GM18951 (cell line): ENCODE measurements at regions not wholly inside any gene's neighbourhood (a gene's known extent, or its start where the extent isn't known, plus 50 kb on each side); places are given as distances from the start of the nearest gene placed in this dataset.
"Not testable (repeated sequence)": the region's sequence is repeated elsewhere in the genome, so short reads cannot be mapped to it uniquely, and the experiment has no call there.

Experiments used
- POLR2A ChIP-seq: IDR thresholded peaks from 4 replicates; pipeline ENCODE4 v1.6.1; 2011; ENCODE audit warnings: mild to moderate bottlenecking; ENCODE audit not compliant: insufficient read length, insufficient read depth; ENCODE audit errors: extremely low read depth
- in situ Hi-C: fragments of 300-500 bp; cut with MboI; formaldehyde crosslinking; loops from one replicate; pipeline ENCODE4 v1.12.0; 2022; ENCODE audit warnings: low sequenced_read_pairs, mixed read lengths, inconsistent platforms; ENCODE audit not compliant: unreplicated experiment

DNA sequence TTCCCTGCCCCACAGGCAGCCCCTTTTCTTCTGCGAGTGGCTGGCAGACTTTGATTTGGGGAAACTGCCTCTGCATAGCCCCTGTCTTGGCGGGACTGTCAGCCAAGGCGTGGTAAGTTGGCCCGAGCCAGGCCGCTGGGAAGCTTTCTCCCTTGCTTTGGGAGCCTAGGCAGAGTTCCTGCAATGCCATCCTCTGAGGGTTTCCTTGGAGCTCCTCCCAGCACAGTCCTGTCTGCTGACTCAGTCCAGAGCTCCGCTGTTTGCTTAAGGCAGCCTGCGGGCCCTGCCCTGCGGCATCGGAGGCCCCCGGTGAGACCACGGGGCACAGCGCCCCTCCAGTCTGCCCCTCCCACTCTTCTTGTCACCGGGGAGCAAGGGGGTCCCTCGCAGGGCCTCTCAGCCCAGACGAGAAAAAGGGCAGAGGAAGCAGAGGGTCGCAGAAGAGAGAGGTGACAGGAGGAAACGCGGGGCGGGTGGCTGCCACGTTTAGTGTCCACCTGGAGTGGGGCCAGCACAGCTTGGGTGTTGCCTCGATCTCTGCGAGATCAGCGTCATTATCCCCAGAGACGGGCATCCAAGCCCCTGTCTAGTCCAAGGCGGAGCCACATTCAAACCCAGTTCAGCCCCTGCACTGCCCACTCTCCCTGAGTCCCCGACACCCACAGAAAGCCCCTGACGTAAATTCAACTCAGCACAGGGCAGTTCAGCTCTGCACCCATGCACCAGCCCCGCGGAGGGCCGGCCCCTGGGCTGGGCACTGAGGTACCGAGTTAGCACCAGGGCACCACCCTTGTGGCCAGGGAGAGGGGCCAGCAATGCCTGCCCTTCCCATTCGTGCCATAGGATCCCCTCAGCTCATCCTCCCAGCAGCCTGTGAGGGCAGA, 59.0 kb upstream of the CHST15 start:
- no peak for TF ChIP-seq POLR2A
- in situ Hi-C loops = no loop called here

DNA sequence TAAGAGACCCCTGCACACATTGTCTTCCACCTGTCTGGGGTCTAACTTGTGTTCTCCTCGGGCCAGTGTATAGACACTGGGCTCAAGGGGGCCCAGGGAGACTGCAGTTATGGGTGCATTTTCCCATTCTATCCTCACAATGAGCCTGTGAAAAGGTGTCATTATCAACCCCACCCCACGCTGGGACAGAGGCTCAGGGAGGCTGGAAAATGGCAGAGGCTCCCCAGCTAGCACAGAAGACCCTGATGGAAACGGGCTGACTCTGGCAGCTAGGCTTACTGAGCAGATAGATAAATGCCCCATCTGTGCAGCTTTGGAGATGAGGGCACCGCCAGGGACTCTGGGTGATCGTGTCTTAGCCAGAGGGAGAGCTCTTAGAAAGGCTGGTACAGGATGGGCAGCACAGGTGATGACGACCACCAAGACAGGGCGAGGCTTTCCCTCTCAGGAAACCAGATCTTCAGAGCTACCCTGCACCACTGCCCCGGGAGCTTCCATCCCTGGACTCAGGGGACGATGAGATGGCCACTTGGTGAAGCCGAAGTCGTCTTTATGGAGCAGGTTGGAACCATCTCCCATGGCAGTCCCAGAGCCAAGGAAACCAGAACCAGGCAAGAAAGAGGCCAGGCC, 58.2 kb upstream of the CHST15 start:
- in situ Hi-C loops = no loop called here
- no peak for TF ChIP-seq POLR2A

DNA sequence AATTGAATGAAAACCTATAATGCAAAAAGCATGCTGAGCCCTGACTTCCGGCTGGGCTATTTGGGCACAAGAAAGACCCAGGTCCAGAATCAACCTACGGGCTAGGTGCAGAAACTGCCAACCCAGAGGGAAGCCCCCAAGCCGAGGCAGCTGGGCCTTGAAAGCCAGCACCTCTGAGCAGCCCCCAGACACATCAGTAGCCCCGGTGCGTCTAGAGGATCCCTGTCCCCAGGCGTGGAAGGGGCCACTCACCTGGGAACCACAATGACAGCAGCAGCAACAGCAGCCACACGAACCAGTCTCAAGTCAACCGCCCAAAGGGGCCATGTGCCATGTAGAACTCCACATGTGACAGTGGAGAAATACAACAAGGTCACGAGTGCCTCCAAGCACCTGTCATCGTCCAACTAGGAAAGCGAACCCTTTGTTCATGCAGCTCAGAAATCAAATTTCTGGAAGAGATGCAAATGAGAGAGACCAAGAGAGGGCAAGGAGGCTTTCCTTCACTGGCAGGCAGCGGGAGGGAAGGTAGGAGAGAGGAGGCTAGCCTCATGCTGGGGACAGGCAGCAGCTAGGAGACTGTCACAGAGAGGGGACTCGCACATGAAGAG, 57.5 kb upstream of the CHST15 start:
- in situ Hi-C loops = no loop called here
- no peak for TF ChIP-seq POLR2A

DNA sequence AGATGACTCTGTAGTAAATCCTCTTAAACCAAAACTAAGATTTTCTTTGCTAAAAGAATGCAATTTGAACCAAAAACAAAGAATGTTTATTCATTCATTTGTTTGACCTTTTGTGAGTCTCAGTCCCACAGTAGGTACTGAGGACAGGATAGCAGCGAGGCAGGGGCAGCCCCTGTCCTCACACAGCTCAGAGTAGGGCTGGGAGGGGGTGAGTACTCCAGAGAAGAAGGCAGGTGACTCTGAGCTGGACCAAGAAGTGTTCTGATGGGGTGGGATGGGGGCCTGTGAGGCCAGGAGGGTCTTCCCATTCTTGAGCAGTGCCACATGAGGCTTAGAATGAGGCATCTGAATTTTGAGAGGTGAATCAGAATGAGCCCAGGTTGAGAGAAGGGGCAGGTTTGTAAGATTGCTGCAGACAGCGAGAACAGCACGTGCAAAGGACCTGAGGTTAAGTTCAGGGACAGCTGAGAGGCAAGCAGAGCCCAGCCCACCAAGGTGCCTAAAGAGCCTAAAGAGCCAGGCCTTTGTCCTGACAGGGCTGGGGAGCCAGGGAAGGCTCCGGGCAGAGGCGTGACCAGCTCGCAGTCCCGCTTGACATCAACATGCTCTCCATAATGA, 56.9 kb upstream of the CHST15 start:
- TF ChIP-seq POLR2A = no peak
- in situ Hi-C loops = no loop called here

DNA sequence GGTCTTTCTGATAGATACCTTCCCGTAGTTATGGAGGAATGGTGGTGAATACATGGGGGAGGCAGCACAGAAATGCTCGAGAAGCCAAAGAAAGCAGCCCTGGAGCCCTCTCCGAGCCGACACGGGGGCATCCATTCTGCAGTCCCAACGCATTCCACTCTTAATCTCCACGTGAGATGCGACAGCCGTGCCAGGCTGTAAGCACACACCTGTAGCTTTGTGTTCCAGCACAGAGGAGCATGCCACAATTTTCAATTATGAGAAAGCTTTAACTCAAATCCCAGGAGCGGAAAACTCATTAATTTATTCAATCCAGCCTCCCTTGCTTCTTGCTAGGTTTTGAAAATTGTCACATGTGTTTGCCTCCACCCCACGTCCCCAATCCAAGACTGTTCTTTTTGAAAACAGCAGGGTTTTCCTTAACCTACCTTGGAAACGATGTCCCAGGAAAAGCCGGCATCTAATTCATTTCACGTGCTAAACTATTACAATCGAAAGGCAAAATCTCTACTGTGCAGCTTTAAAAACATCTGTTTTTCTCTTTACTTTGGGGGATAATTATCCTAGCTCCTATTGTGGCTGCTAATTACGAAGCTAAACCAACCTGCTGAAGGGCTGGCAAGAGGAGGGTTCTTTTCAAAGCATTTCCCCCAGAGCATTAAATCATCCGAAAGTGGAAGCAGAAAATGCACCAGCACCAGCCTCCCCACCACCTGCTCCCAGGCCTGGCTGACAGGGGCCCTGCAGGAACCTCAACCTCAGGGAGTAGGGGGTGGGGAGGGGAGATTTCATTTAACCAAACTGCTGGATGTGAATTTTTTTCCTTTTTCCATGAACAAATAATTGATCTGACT, 56.0 kb upstream of the CHST15 start:
- TF ChIP-seq POLR2A = no peak
- in situ Hi-C loops = no loop called here

DNA sequence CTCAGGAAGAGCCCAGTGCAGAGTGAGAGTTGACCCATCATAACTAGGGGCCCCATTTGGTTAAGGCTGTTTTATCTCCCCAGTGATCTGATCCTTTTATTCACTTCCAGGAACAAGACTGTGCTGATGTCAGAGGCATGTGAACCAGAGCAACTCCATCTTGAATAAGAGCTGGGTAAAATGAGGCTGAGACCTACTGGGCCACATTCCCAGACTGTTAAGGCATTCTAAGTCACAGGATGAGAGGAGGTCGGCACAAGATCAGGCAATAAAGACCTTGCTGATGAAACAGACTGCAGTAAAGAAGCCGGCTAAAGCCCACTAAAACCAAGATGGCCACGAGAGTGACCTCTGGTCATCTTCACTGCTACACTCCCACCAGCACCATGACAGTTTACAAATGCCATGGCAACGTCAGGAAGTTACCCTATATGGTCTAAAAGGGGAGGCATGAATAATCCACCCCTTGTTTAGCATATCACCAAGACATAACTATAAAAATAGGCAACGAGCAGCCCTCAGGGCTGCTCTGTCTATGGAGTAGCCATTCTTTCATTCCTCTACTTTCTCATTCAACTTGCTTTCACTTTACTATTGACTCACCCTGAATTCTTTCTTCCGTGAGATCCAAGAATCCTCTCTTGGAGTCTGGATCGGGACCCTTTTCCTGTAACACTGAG, 55.3 kb upstream of the CHST15 start:
- in situ Hi-C loops = not testable (repeated sequence)

DNA sequence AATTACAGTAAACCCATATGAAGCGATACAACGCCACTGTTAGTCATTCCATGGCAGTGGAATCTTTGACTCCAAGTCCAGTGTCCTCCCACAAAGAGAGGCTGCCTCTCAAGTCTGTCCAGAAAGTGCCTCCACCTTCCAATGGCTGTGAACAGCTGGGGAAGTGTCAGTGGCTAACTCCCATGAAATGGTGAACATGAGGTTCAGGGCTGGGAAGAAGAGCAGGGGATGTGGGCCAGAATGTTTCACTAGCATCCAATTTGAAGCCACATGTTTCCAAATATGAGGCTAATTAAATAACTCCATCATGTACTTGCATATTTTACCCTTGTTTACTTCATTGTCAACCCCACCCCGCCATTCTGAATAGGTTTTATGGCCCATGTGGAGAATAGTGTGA, 53.1 kb upstream of the CHST15 start:
- TF ChIP-seq POLR2A = no peak
- in situ Hi-C loops = no loop called here

DNA sequence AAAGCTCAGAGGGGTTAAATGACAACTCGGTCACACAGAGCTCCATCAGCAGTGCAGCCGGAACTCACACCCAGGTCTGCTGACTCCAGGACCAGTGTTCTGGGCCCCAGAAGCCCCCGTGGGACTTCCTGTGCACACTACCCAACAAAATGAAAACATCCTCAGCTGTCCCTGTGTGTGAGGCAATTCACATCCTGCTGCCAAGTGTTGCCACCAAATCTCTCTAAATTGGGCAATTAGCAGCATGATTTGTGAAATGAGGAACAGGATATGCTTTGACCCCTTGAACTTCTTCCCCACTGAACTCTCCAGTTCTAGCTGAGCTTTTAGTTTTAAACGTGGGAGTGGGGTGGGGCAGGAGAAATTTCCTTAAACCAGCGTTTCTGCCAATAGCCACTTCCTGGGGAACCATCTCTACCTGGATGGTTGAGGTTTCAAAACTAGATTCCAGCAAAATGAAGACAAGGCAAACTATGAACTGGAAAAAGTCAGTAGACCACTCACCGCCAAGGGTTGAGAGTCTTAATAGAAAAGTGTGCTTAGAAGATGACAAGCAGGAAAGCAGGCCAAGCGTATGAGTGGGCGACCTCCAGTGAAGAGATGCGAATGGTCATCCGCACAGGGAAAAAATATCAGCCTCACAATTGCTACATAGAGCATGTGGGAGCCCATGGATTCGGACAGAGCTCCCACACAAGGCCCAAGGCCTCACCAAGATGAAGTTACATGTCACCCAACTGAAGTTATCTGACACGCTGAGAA, 51.9 kb upstream of the CHST15 start:
- no peak for TF ChIP-seq POLR2A

DNA sequence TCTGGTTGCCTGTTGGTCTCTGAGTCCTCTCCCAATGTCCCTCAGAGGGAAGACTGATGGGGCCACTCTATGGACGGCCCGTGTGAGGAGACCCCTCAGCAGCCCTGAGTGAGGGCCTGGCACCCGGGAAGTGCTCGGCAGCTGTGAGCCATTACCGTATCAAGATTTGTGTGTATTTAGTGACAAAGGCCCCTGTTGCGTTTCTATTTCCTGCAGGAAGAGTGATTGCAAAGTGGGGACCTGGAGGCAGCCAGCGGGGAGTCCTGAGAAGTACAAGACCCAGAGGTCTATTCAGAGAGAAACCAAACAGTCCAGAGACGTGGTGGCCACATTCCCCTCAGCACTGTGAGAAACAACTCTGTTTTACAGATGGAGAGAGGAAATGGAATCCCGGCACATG, 51.1 kb upstream of the CHST15 start:
- in situ Hi-C loops = no loop called here
- no peak for TF ChIP-seq POLR2A

More for the DNA sequence above, 51.9 kb upstream of the CHST15 start:
- in situ Hi-C loops = no loop called here

DNA sequence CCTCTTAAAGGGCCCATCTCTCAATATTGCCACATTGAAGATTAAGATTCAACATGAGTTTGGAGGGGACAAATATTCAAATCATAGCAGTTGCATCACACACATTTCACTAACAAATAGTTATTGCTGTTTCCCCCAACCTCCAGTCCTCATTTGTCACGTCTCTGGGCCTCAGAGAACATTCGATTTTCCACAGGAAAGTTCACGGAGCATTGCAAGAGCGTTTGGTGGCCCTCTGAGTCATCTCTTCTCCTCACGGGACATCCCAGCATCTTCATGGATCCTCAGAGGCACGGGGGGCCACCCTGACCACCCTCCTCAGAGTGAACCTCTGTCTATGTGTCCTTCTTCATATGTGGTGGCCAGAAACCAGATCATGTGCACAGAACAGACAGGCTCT, 50.3 kb upstream of the CHST15 start:
- in situ Hi-C loops = no loop called here
- no peak for TF ChIP-seq POLR2A
